ENCODE measurements at regions not wholly inside any gene's neighbourhood (a gene's known extent, or its start where the extent isn't known, plus 50 kb on each side); places are given as distances from the start of the nearest gene placed in this dataset.

- no peak for TF ChIP-seq CTCF (IDR thresholded peaks at IDR 0.05)
- TF ChIP-seq MAX (CRISPR knock-in tag; IDR thresholded peaks at IDR 0.05), result no peak
- TF ChIP-seq IRF1 (CRISPR knock-in tag; IDR thresholded peaks at IDR 0.05), result no peak
- TF ChIP-seq ZBTB43 (CRISPR knock-in tag; IDR thresholded peaks at IDR 0.05), result no peak
- TF ChIP-seq IRF2 (CRISPR knock-in tag; IDR thresholded peaks at IDR 0.05; ENCODE audit: borderline replicate concordance, low read depth), result no peak
- no peak for TF ChIP-seq GABPB1 (CRISPR knock-in tag; IDR thresholded peaks at IDR 0.05)
- TF ChIP-seq MYBL2 (CRISPR knock-in tag; IDR thresholded peaks at IDR 0.05), result no peak
- TF ChIP-seq ATF6 (CRISPR knock-in tag; IDR thresholded peaks at IDR 0.05), result no peak
Measured at GRCh38 chr6:71544906-71545305, 256.3 kb downstream of the OGFRL1 start.
